ENCODE measurements at regions not wholly inside any gene's neighbourhood (a gene's known extent, or its start where the extent isn't known, plus 50 kb on each side); places are given as distances from the start of the nearest gene placed in this dataset.
"Not testable (repeated sequence)": the region's sequence is repeated elsewhere in the genome, so short reads cannot be mapped to it uniquely, and the experiment has no call there.

DNA sequence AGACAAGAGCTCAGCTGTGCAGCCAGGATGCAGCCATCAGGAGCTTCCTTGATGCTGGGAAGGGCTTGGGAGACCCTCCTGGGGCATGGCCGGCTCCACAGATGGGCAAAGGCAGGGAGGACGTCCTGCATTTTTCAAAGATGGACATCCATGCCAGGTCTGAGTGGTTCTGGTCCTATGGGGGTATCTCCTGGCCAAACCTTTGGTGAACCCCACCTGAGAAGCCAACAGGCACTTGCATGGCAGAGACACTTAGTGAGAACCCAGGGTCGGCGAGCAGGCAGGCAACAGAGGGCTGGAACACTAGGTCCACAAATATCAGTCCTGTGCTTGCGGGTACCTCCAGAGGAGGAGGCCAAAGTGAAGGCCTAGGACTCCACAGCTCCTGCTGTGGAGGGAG lies 70.0 kb downstream of the KCTD15 start:
- FAIRE-seq, result no peak

DNA sequence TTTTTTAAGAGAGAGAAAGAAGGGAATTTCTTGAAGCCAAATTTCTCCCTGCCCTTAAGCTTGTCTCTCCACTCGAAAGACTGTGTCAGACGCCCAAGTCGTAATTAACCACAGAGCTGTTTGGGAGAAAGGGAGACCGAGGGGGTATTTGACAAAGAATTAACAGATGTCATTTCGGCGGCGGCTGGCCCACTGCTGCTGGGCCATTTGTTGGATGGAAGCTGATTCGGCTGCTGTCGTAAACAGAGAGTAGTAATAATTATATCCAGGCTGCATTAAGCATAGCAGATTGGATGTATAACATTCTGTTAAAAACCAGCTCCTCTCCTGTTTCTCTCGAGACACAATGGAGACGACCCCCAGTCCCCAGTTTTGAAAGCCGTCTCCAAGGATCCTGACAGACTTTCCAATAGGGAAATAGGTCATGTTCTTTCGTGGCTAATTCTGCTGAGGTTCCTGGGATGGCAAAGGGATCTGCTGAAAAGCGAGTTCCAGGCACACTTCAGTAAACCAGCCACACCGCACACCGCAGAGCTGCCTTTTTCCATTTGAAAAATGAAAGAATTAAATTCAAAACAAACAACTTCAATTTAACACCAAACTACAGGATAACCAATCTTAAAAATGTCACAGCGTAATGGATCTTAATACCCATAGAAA lies 71.5 kb downstream of the KCTD15 start:
- no peak for FAIRE-seq

DNA sequence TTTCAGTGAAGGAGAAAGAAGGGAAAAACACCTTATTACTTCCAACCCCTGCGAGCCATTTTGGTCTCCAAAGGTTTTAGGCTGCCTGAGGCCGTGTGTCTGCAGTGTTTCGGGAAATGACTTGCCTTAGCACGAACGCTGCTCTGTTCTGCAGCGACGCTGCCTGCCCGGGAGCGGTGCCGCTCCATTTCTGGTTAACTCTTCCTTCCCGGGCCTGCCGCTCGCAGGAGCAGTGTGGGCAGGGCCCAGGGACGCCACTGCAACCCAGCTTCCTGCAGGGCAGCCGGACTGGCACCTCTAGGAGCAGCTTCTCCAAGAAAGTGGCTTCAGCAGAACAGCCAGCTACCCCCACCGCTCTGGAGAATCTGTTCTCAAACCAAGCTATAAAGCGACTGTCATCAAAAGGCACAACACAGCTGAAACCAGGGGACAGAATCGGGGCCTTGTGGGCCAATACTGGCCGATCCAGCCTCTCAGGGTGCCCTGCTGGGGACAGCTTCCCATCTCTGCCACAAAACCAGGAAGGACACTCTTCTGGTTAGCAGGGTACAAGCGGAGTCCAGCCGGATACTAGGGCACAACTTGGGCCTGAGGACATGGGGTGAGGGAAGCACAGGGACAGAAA lies 72.2 kb downstream of the KCTD15 start:
- FAIRE-seq, result no peak

DNA sequence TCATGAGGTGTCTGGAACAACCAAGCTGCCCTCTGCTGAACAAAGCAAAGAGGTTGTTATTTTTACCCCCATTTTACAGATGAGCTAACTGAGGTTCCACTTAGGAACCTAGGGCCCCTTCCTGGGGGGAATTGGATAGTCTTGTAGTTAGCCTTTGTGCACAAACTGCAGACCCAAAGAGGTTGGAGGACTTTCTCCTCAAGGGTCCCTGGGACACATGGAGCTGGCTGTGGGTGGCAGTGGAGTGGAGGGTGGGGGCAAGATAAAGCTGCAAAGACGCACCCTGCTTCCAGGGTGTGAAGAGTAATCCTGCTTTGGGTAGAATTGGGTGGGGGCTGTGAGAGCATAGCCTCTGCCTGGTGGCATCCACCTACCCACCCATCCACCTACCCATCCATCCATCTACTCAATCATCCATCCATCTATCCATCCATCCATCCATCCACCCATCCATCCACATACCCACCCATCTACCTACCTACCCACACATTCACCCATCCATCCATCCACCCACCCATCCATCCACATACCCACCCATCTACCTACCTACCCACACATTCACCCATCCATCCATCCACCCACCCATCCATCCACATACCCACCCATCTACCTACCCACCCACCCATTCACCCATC lies 73.7 kb downstream of the KCTD15 start:
- not testable (repeated sequence) for FAIRE-seq

DNA sequence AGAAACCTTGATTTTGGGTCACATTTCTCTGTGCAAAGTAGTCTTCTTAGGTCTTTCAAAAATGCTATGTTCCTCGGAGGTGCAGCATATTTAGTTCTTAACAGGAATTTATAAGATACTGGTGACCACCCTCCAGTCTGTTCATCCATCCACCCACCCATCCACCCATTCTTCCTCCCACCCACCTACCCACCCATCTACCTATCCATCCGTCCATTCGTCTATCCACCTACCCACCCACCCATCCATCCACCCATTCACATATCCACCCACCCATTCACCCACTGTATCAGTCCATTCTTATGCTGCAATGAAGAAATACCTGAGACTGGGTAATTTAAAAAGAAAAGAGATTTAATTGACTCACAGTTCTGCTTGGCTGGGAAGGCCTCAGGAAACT lies 74.9 kb downstream of the KCTD15 start:
- FAIRE-seq, result no peak

DNA sequence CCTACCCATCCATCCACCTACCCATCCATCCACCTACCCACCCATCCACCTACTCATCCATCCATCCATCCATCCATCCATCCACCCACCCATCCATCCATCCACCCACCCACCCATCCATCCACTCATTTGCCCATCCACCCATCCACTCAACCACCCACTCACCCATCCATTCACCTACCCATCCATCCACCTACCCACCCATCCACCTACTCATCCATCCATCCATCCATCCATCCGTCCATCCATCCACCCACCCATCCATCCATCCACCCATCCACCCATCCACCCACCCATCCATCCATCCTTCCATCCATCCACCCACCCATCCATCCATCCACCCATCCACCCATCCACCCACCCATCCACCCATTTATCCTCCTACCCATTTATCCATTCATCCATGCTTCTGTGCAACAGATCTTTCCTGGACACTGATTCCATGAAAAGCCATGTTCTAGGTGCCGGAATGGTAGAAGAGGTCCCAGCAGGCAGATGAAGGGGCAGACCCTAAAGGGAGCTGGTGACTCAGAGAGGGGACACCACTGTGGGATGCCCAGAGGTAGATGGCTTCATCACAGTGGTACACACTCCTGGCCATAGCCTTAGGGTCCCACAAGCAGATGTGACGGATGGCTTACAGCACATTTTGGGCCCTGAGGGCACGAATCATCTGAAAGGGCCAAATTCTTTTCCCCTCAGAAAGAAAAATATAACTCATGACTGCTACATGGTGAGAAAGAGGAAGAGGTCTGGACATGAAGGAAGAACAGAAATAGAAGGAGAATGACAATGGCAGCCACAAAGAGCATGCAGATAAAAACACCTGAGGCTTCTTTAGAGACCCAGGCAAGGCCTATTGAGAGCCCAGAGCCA lies 76.0 kb downstream of the KCTD15 start:
- no peak for FAIRE-seq

DNA sequence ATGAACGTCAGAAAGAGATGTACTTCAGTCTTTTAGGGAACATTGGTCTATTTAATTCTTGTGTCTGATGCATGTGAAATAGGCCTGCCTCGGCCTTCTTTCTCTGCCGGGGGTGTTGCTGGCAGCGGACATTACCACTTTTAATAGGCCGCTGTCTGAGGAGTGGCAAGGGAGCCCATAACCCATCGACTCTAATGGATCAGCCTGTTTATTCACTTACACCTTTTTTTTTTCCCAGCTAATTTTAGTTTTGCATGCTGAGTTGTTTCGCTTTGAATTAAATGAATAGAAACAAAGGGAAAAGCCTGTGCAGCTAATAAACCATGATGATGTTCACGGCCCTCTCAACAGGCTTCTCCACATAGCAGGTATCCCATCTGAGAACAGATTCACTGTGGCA lies 78.4 kb downstream of the KCTD15 start:
- FAIRE-seq, result no peak

DNA sequence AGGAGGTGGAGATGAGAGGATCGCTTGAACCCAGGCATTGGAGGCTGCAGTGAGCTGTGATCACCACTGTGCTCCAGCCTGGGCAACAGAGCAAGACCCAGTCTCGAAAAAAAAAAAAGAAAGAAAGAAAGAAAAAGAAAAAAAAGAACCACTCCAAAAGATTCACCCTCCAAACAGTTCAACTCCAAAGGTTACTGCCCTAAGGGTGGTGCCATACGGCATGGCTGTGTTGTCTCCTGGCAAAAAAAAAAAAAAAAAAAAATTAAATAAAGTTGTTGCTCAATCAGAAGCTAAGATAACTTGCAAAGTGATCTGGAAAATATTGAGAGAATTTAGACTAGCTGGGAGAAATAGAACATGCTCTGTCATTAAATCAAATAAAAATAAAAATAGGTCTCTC lies 79.5 kb downstream of the KCTD15 start:
- FAIRE-seq, result no peak

DNA sequence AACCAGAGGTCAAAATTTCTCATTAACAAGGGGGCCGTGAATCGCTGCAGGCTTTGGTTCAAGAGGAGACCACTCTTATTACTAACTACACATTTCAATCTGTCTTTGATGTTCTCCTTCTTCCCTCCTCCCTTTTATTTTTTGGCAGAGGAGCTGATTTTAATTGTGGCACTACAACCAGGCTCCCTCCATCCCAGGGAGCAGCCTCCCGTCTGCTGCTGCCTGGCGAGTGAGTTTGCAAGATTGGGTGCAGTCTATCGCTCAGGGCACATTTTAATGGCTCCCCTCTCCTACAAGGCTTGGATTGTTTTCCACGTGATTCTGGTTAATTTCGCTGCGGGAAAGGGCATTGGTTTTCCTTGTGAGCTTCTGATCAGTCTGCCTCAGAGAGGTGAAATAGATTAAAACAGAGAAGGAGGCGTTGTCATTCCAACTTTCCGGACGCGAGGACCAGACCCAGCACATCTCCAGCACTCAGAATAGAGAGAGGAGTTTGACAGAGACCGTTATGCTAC lies 81.4 kb downstream of the KCTD15 start:
- FAIRE-seq, result no peak

DNA sequence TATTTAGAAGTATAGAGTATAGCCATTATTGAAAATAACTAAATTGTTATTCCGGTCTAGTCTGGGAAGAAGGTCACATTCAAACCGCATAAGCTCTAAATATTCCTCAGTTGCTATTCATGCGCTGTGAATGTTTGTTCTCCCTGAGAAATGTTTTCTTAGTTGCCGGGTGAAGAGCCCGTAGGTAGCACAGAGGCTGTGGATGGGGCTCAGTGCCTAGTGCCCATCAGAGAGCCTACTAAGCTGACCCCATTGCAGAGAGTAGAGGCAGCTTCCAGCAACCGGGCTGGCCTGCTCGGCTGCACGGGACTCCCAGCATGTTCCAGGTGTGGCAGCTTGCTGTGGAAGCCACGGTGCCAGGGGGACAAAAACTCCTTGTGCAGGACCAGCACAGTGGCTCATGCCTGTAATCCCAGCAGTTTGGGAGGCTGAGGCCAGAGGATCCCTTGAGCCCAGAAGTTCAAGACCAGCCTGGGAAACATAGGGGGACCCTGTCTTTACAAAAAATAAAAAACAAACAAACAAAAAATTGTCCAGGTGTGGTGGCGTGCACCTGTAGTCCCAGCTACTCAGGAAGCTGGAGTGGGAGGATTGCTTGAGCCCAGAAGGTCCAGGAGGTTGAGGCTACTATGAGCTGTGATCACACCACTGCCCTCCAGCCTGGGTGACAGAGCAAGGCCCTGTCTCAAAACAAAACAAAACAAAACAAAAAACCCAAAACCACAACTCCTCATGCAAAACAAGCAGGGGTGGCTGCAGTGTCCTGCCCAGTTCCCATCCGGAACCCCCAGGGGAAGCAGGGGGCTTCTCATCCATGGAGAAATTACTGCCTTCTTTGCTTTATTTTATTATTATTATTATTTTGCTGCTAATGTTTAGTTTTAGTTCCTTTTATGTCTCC lies 82.5 kb downstream of the KCTD15 start:
- FAIRE-seq, result no peak

DNA sequence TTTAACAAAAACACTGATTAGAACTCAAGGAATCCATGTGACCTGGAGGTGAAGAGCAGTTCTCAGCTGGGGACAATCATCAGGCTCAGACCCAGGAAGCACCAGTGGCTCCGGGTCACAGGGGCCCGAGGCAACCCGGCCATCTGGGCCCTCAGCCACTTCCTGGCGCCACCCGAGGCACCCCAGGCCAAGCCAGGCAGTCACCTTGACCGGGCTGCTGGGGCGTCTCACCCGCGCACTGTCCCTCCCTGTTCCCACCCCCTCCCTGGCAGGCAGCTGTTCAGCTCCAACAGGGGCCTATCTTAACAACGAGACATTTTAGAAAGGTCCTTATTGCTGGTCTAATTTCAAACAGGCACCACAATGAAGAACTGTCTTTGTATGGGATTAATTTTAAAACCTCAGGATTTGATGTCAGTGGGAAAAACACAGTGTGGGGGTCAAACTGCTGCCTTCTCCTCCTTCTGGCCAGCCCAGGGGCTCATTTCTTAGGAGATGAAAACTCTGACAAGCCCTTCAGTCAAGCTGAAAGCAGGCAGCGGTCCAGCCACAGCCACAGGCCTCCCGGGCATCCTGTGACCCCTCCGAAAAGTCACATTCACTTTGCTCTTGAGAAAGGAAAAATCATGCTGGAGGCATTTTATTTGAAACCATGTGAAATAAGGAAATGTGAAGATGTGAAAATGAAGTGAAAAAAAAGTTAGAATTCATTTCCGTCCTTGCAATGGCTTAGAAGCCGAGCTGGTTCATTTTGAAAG lies 83.3 kb downstream of the KCTD15 start:
- no peak for FAIRE-seq

DNA sequence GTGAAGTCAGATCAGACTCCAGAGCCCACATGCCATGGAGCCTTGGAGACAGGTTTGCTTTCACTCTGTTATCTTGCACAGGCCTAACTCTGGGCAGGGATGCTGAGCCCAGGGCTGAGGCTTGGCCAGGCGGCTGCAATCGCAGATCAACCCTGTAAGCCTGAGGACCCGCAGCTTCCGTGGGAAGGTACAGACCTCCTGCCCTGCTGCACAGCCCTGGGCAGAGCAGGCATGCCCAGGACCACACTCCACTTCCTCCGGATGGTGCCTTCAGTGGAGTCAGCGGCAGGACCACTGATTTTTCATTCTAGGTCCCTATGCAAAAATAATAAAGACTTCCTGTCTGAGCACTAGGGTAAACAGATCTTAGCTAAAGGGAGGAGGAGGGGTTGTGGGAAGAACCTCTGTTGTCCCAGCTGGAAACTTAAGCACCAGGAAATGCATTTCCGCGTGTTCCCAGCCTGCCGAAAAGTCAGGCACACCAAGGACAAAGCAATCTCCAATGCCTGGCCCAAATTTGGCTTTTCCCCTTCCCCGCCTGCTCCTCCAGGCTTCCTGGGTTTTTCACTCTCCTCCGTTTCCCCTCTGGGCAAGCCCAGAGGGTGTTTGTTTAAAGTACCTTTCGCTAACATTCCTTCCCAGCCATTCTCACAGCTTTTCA lies 87.3 kb downstream of the KCTD15 start:
- FAIRE-seq, result no peak

DNA sequence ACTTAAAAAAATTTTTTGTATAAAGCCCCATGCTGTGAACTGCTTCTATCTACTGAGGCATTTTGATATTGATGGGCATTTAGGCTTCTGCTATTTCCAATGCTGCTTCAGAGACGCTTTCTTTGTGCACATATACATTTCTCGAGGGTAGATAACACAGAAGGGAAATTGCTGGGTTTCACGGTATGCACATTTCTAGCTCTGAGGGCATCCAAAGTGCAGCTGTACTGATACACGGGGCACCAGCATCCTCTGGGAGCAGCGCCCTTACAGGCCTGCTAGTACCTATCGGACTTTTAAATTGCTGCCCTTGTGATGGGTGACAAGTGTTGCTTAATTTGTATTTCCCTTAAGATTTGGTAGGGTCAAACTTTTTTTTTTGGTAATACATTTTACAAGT lies 88.6 kb downstream of the KCTD15 start:
- FAIRE-seq, result no peak

DNA sequence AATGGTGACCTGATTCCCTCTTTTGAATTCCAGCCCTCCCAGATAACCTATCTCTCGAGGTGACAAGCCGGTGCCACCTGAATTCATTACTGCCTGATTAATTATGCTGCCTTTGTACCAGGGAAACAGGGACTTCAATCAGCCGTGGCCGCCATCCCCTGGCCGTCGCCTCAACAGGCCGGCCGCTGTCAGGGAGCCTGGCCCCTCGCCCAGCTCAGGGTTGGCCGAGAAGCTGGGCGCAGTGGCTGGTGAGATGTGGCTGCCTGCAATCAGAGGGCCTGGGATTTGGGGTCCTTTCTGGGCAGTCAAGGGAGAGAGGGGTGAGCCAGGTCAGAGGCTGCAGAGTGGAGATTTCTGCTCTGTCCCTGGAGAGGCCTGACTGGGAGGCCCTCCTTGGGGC lies 91.2 kb downstream of the KCTD15 start:
- FAIRE-seq, result no peak

DNA sequence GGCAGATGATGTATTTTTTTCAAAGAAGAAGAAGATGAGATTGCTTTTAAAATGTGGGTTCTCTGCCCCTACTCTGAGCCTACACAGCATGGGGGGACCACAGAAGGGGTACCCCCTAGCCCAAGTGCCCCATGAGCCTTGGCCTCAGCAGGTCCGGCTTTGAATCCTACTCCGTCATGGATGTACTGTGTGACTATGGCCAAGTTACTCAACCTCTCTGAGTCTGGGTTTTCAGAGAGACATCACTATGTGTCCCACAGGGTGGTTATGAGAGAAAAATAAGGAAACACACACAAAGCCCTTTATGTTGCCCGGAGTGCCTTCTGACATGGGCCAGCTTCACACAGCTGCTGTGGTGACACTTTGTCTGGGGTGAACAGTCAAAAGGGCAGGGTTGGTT lies 92.0 kb downstream of the KCTD15 start:
- FAIRE-seq, result no peak

DNA sequence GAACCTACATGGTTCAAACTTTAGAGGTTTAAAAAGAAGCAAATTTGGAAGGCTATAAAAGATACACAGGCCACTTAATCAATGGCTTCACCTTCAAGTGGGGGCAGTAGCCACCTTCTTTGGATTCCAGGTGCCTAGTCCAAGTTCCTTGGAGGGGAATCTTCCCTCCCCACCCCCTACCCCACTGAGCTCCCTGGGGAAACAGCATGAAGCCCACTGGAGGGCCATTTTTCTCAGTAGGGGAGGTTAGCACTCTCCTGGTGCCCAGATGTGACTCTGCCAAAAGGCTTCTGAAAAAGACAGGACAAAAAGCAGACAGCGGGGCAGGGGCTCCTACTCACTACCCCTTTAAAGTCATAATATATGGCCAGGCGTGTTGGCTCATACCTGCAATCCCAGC lies 93.9 kb downstream of the KCTD15 start:
- no peak for FAIRE-seq

DNA sequence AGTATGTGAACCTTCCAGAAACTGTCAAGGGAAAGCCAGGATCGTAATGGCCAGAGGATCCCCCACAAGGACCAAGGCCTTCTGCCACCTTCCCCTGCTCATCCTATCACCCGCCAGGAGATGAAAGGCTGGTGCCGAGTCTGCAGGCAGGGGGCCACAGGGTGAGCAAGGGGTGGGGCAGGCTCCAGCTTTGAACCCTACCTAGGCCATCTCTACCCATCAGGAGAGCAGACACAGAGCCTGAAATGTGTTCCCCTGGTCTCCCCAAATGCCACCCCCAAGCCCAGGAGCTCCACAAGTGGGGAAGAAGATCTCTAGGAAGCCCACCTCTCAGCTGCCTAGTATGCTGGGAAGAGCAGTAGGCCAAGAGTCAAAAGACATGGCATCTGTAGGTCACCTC lies 95.1 kb downstream of the KCTD15 start:
- no peak for FAIRE-seq

DNA sequence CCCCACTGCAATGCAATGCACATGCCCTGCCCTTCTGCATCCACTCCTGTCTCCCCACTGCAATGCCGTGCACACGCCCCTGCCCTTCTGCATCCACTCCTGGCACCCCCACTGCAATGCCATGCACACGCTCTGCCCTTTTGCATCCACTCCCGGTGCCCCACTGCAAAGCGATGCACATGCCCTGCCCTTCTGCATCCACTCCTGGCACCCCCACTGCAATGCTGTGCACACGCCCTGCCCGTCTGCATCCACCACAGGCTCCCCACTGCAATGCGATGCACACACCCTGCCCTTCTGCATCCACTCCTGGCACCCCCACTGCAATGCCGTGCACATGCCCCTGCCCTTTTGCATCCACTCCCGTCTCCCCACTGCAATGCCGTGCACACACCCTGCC lies 98.1 kb downstream of the KCTD15 start:
- no peak for FAIRE-seq

DNA sequence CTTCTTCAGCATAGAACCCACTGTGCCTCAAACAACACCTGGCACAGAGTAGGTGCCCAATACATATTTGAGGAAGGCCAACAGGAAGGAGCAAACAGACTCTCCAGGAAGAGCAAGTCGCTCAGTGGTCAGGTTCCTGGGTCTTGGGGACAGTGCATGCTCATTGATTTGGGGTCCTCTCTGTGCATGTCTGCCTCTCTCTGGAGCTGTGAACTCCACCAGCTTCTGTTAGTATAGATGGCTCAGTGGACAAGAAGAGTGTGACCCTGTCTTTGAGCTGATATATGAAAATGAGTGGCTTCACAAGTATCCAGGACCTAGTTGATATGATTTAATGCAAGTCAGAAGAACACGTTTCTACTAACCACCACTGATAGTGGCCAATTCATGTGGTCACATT lies 98.7 kb downstream of the KCTD15 start:
- FAIRE-seq, result no peak

DNA sequence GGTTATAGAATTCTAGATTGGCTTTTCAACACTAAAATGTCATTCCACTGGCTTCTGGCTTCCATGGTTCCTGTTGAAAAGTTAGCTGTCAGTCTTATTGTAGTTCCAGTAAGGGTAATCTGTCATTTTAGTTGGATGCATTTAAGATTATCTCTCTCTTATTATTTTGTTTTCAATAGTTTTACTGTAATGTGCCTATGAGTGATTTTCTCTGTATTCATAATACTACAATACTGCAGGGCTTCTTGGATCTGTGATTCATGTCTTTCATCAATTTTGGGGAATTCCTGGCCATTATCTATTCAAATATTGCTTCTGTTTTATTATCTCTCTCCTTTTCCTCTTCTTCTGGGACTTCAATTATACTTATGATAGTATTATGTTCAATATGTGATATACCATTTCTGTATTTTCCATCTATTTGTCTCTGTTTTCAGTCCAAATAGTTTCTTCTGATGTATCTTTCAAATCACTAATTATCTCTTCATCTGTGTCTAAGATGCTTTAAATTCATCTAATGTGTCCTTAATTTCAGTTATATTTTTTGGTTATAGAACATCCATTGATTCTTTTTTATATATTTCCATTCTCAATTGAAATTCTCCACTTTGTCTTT lies 101.5 kb downstream of the KCTD15 start:
- FAIRE-seq, result no peak

DNA sequence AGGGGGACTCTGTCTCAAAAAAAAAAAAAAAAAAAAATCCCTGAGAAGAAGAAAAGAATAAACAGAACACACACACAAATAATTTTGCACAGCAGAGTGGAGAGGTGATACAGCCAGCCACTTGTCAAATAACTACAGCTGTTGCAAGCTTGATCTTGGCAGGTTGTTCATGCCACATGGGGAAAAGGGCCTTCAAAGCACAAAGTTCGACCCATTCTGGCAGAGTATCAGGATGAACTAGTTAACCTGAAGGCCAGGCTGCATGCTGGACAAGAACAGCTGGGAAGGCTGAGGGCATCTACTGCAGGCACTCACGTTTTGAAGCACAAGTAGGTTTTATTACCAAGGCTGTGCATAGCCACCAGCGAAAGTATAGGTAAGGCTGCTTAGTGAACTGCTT lies 104.1 kb downstream of the KCTD15 start:
- FAIRE-seq, result no peak

Data from G401.6 (cell line).